Aorta (tissue), 5 donors: ENCODE measurements at regions not wholly inside any gene's neighbourhood (a gene's known extent, or its start where the extent isn't known, plus 50 kb on each side); places are given as distances from the start of the nearest gene placed in this dataset.
A peak's percentile ranks its signal among the peaks of the same experiment; 100 is the strongest.

Source experiments
- ATAC-seq: fragments of 200-7000 bp; cut with Tn5 transposase; one replicate; pipeline ENCODE4 v1.9.1; 2022; ENCODE audit warnings: moderate library complexity; ENCODE audit not compliant: low FRiP score
- DNase-seq, 2 donors: peaks; one replicate each; pipeline ENCODE4 v3.0.0-alpha.2; 2020
- H3K27ac ChIP-seq, 2 donors: one replicate each; pipeline ENCODE4 v1.5.1; 2013; ENCODE audit warnings: low read length in 2 of 2, mild to moderate bottlenecking in 2 of 2, moderate library complexity in 2 of 2, control low read depth in 1 of 2, inconsistent platforms in 1 of 2, low read depth in 1 of 2
- H3K27me3 ChIP-seq, 2 donors: one replicate each; pipeline ENCODE4 v1.6.1; 2013; ENCODE audit warnings: control low read depth in 1 of 2, low read length in 1 of 2, mild to moderate bottlenecking in 1 of 2, moderate library complexity in 1 of 2; ENCODE audit not compliant: insufficient read depth in 2 of 2, control insufficient read depth in 1 of 2
- H3K36me3 ChIP-seq, 2 donors: one replicate each; pipeline ENCODE4 v1.6.1; 2013; ENCODE audit warnings: control low read depth in 1 of 2, low read length in 1 of 2, mild to moderate bottlenecking in 1 of 2; ENCODE audit not compliant: insufficient read depth in 2 of 2, control insufficient read depth in 1 of 2
- H3K4me1 ChIP-seq, 2 donors: one replicate each; pipeline ENCODE4 v1.6.1; 2013; ENCODE audit warnings: low read length in 2 of 2, control low read depth in 1 of 2, mild to moderate bottlenecking in 1 of 2, moderate library complexity in 1 of 2; ENCODE audit not compliant: insufficient read depth in 2 of 2, control insufficient read depth in 1 of 2
- H3K4me3 ChIP-seq, 2 donors: one replicate each; pipeline ENCODE4 v1.5.1; 2013; ENCODE audit warnings: low read length in 2 of 2, control low read depth in 1 of 2, mild to moderate bottlenecking in 1 of 2
- H3K9me3 ChIP-seq: one replicate; pipeline ENCODE4 v1.6.1; 2013; ENCODE audit warnings: mild to moderate bottlenecking, low read length; ENCODE audit not compliant: control insufficient read depth
- WGBS, 2 donors: extraction: QIAGEN DNeasy Blood & Tissue Kit; methylation state at CpG; one replicate each; pipeline ENCODE4 v1.1.7; 2013; 5-methylcytosine and 5-hydroxymethylcytosine counted together
- intact Hi-C, 2 donors: fragments of 100-400 bp; cut with DNase I; formaldehyde crosslinking; loops; one replicate each; pipeline versions ENCODE4 v1.14.2 to v1.15.0; 2022
- donor health status: healthy with polysubstance abuse.
- donor health status: Bipolar disorder and iron deficiency.
- donor health status: DM: no; HTN: no; CAD: no.
- donor health status: DM: no; HTN: no; CAD: no.
- donor health status: DM: yes; HTN: yes; CAD: no.

DNA sequence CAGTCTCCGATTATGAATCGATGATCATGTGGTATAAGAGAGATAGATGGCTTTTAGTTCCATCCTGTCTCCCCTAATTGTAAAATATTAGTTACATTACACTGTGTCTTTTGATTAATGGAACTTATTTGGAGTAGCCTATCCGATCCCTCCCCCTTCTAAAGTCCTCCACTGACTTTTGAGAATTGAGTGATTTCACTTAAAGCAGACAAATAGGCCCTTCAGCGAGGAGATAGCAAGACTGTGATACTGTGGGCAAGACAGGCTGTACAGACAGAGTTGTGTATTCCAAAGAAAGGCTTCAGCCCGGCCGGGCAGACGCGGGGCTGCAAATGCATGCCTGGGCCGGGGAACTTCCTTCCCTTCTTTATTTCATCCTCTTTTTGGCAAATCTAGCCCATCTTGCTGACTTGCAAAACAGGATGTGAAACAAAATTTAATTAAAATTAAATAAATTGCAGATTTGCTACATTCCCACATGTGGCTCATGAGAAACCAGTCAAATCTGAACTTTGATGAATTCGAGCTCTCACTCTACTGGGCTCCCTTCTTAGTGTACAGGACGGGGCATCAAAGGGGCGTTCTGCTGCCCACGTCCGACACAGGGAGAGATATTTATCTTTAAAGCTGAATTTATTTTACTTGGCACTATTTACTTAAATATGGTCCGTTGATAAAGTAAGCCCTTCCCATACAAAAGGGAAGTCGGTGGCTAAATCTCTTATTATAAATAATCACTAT lies 314.8 kb downstream of the ZNF536 start:
- H3K4me1 ChIP-seq = no peaks in the 10 kb centered on the region
- no peak overlapping the region for H3K27ac ChIP-seq
- no peaks in the 10 kb centered on the region for H3K9me3 ChIP-seq
- DNase-seq (no peak), ATAC-seq (no peak)
- 29 to 35% methylated on average over 16 of the region's 16 CpGs for WGBS, 2 donors
- H3K36me3 ChIP-seq = no peaks in the 10 kb centered on the region
- intact Hi-C loops = no loop called here
- no peak overlapping the region for H3K4me3 ChIP-seq
- no peaks in the 10 kb centered on the region for H3K27me3 ChIP-seq

DNA sequence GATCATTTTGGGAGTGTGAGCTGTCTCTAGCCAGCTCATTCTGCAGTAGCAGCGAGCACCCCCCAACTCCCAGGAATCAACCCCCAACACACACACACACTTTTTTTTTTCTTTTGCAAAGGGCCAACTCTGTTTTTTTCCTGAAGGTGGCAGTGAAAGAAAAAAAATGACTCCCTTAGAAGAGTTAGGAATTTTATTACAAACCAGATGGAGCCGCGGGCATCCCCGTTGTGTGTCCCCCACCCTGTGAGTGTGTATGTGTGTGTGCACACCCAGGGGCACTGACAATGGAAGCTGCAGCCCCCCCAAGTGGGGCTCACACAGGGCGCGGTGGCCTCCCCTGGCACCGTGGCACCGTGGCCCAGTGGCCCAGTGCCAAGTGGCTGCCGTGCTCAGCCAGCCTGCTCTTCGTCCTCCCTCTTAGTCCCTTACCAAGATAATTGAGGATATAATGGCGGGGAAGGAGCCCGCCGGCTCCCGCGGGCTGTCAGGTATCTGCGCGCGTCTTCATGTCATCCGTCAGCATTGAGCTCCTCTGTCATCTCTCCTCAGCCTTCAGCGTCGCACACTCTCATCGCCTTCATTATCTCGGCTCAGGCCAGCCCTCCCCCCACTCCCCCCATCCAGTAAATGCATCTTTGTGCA lies 314.1 kb downstream of the ZNF536 start:
- intact Hi-C loops = no loop called here
- Histone ChIP-seq H3K27ac (no peak overlapping the region), H3K27me3 (no peaks in the 10 kb centered on the region), H3K4me3 (no peak overlapping the region), H3K4me1 (no peaks in the 10 kb centered on the region), H3K36me3 (no peaks in the 10 kb centered on the region), H3K9me3 (no peaks in the 10 kb centered on the region)
- ATAC-seq = no peak
- DNase-seq = no peak
- WGBS, 2 donors = 61% methylated on average over 23 of the region's 23 CpGs

DNA sequence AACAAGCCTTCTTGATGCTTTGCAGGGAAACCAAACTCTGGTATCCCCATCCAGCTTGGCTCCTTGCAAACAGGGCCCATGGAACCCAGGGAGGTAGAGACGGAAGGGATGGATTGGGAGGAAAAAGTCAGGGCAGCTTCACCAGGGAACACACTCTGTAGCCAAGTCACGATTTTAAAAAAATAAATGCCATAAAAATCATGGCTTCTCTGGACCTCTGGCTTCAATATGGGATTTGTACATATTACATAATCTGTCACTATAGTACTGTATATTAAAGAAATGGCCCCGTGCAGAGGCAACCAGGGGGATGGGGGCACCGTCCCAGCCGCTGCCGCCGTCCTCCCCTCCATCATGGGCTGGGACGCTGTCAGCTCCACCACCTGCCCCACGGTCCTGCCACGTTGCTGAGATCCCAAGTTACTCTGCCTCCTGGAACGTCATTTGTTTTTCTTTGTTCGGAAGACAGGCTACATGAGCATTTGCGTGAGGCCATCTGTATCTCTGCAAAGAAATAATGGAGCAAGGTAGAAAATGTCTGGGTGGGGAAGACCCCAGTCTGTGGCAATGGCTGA lies 313.3 kb downstream of the ZNF536 start:
- Histone ChIP-seq H3K9me3 (no peaks in the 10 kb centered on the region), H3K4me3 (no peak overlapping the region), H3K27me3 (no peaks in the 10 kb centered on the region), H3K27ac (no peak overlapping the region), H3K4me1 (no peaks in the 10 kb centered on the region), H3K36me3 (no peaks in the 10 kb centered on the region)
- no peak for DNase-seq
- WGBS, 2 donors = 40 to 43% methylated on average over 13 of the region's 13 CpGs
- no peak for ATAC-seq
- intact Hi-C loops = no loop called here

DNA sequence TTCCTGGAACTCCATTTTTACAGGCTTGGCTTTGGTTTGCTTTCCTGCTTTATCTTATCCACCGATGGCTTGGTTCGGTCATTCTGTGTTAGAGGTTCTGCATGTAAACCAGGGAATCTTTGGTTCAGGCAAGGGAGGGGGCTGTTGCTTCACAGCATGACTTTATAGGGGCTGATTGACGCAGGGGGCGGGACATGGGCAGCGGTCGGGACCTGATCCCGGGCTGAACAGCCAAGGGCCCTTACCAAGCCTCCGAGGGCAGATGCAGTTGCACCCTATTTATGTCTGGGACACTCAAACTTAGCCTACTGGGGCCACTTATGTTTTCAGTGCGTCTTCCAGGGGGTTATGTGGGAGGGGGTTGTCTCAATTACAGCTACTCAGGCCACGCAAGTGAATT lies 312.4 kb downstream of the ZNF536 start:
- Histone ChIP-seq H3K27me3 (no peaks in the 10 kb centered on the region), H3K9me3 (no peaks in the 10 kb centered on the region), H3K27ac (no peak overlapping the region), H3K36me3 (no peaks in the 10 kb centered on the region), H3K4me3 (no peak overlapping the region), H3K4me1 (no peaks in the 10 kb centered on the region)
- 62 to 65% methylated on average over 10 of the region's 10 CpGs for WGBS, 2 donors
- DNase-seq (peak in 1 of 2 donors; percentile 56), ATAC-seq (no peak)
- intact Hi-C loops = loop anchor here in 1 of 2 donors (5.0 kb wide), 1 partner anchor 1538 kb away; no protein-coding TSS in a partner anchor

DNA sequence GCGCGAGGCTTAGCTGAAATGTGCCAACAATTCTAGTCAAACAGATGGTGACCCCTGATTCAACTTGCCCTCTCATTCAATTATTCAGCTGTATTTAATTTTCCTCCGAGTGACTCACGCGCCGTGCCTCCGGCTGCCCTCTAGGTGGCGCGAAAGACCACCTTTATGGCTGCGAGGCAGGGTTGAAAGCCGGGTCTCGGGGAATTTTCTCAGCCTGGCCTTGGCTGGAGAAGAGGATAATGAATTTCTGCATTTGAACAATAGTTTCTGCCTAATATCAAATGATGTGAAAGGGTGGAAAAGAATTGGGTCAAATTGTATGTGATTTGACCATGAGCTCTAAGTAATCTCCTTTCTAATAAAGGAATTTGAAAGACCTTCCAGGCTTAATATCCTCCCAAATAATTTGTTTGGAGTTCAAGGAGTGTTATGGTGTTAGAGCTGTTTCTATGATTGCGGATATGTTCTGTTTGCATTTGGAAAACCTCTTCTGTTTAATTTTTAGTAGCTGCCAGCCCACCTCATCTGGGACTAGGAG lies 310.9 kb downstream of the ZNF536 start:
- intact Hi-C loops = loop anchor here in 1 of 2 donors (5.0 kb wide), 1 partner anchor 1539 kb away; no protein-coding TSS in a partner anchor
- H3K4me1 ChIP-seq = no peaks in the 10 kb centered on the region
- no peaks in the 10 kb centered on the region for H3K36me3 ChIP-seq
- WGBS, 2 donors = 7% methylated on average over 13 of the region's 13 CpGs
- H3K4me3 ChIP-seq = no peak overlapping the region
- DNase-seq (peak; percentile 71 to 91), ATAC-seq (peak; percentile 87)
- H3K27me3 ChIP-seq = no peaks in the 10 kb centered on the region
- H3K27ac ChIP-seq = no peak overlapping the region
- H3K9me3 ChIP-seq = no peaks in the 10 kb centered on the region

DNA sequence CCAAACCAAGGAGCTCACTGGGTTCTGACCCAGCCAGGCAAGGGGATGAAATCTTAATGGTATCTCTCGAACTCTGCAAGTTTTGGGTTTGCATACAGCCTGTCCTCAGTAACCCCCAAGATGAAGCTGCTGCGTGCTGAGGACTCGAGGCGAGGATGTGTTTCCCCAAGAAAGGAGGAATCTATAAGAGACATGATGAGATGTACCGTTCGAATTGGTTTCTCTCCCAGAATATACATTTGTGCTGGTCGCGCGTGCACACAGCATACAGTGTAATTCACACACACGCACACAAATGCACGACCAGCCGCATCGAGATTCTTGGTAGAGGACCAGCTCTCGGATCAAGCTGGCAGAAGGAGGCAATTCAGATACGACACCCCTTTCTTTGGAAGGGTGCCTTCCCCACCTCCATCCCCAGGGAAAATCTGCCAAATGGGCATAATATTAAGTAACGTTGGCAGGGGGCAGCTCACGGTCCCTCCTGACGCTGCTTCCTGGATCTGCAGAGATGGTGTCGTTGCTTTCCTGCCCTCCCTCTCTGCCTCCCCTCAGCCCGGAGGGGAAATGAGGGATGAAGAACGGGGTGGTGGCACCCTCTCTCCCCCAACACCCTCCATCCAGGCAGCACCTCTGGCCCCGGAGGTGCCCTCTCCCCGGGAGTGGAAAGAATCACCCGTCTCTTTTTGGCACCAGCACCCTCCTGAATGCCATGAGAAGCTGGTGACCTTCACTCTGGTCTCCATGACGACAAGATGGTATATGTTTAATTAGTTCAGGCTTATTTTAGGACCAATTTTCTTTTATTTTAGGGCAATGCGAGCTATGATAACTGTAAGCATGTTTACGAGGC lies 310.2 kb downstream of the ZNF536 start:
- no peak for ATAC-seq
- Histone ChIP-seq H3K36me3 (no peaks in the 10 kb centered on the region), H3K27ac (no peak overlapping the region), H3K4me3 (no peak overlapping the region), H3K4me1 (no peaks in the 10 kb centered on the region), H3K9me3 (no peaks in the 10 kb centered on the region), H3K27me3 (no peaks in the 10 kb centered on the region)
- peak in 1 of 2 donors; percentile 36 for DNase-seq
- WGBS, 2 donors = 50 to 52% methylated on average over 27 of the region's 27 CpGs
- intact Hi-C loops = loop anchor here in 1 of 2 donors (5.0 kb wide), 1 partner anchor 1540 kb away; no protein-coding TSS in a partner anchor

DNA sequence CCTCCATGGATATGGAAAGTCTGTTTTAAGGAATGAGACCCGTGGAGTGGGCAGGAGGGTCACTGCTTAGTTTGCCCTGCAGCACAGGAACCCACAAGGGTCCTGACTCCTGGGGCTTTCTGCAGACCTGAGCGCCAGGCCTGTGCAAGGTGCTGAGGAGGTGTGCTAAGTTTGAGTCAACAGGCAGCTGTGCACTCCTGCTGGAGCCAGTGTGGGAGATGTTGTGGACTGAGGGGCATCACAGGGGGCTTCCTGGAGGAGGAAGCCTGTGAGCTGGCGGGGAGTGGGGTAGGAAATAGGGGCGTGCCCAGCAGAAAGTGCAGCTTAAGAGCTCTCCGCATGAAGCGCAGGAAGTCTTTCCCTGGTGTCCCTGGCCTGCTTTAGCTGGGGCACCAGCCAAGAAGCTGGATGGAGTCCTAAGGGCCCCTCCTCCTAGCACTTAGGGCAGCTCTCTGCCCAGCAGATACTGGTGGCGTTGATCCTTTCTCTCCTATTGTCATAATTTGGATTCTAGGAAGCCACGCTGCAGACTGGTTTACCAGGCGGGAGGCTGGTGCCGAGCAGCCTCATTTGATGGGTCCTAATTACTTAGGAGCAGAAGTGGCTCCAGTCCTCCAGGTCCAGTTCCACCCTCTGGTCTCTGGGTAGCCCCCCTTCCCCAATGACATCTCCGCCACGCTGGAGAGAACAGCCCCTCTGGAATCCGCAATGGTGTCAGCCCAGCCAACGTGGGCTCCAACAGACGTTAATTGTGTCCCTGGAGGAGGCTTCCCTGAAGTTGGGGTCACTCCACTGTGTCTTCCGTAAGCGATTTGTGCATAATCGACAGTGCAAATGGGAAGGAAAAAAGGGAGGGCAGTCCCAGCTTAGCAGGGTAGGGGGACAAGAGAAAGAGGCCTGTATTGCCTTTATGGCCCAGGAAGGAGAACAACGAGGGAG lies 309.2 kb downstream of the ZNF536 start:
- no peaks in the 10 kb centered on the region for H3K36me3 ChIP-seq
- no peak for ATAC-seq
- peak in 1 of 2 donors; percentile 42 for DNase-seq
- no peaks in the 10 kb centered on the region for H3K9me3 ChIP-seq
- WGBS, 2 donors = 70 to 71% methylated on average over 19 of the region's 19 CpGs
- no peaks in the 10 kb centered on the region for H3K27me3 ChIP-seq
- intact Hi-C loops = loop anchor here in 1 of 2 donors (5.0 kb wide), 1 partner anchor 1541 kb away; no protein-coding TSS in a partner anchor
- H3K4me3 ChIP-seq = no peak overlapping the region
- H3K4me1 ChIP-seq = no peaks in the 10 kb centered on the region
- no peak overlapping the region for H3K27ac ChIP-seq
